ENCODE measurements at regions not wholly inside any gene's neighbourhood (a gene's known extent, or its start where the extent isn't known, plus 50 kb on each side); places are given as distances from the start of the nearest gene placed in this dataset.

DNA sequence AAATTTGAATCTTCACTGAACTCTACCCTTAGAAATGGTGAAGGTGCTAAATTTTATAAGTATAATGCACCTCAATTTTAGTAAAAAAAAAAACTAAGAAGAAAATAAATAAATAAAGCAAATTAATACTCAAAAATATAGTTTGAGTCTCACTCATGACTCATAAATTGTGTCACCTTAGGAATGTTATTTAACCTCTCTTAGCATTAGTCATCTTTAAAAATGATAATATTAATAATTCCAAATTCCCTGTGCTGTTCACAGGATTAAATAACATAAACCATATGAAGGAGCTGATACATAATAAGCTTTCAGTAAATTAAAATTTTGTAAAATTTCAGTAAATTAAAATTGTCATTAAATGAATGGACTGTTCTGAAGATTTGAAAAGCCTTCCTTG is 339.8 kb upstream of the RGMB start:
- H3K4me3 ChIP-seq (ENCODE audit: low read length) = no peak overlapping the region
- DNase-seq (ENCODE audit: low read depth) = no peak
- TF ChIP-seq, protein P1, sequence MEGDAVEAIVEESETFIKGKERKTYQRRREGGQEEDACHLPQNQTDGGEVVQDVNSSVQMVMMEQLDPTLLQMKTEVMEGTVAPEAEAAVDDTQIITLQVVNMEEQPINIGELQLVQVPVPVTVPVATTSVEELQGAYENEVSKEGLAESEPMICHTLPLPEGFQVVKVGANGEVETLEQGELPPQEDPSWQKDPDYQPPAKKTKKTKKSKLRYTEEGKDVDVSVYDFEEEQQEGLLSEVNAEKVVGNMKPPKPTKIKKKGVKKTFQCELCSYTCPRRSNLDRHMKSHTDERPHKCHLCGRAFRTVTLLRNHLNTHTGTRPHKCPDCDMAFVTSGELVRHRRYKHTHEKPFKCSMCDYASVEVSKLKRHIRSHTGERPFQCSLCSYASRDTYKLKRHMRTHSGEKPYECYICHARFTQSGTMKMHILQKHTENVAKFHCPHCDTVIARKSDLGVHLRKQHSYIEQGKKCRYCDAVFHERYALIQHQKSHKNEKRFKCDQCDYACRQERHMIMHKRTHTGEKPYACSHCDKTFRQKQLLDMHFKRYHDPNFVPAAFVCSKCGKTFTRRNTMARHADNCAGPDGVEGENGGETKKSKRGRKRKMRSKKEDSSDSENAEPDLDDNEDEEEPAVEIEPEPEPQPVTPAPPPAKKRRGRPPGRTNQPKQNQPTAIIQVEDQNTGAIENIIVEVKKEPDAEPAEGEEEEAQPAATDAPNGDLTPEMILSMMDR (conservative IDR thresholded peaks at IDR 0.05; ENCODE audit: low read depth, low read length) = no peak

DNA sequence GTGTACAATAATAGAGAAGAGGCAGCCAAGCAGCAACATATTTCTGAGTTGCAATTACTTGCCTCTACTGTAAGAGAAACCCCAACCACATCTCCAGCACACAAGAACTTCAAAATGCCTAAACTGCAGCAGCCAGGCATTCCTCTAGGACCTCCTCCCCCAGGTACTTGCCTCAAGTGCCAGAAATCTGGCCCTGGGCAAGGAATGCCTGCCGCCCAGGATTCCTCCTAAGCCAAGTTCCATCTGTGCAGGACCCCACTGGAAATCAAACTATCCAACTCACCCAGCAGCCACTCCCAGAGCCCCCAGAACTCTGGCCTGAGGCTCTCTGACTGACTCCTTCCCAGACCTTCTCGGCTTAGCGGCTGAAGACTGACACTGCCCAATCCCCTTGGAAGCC is 336.8 kb upstream of the RGMB start:
- TF ChIP-seq, protein P1 (conservative IDR thresholded peaks at IDR 0.05; ENCODE audit: low read depth, low read length) = no peak
- DNase-seq (ENCODE audit: low read depth) = no peak
- no peak overlapping the region for H3K4me3 ChIP-seq (ENCODE audit: low read length)

DNA sequence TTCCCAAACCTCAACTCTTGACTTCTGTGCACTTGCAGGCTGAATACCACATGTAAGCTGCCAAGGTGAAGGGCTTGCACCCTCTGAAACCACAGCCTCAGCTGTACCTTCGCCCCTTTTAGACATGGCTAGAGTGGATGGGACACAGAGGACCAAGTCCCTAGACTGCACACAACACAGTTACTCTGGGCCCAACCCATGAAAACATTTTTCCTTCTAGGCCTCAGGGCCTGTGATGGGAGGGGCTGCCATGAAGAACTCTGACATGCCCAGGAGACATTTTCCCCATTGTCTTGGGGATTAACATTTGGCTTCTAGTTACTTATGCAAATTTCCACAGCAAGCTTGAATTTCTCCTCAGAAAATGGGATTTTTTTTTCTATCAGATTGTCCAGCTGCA is 331.0 kb upstream of the RGMB start:
- TF ChIP-seq, protein P1 (conservative IDR thresholded peaks at IDR 0.05; ENCODE audit: low read depth, low read length) = no peak
- no peak for DNase-seq (ENCODE audit: low read depth)
- no peak overlapping the region for H3K4me3 ChIP-seq (ENCODE audit: low read length)

DNA sequence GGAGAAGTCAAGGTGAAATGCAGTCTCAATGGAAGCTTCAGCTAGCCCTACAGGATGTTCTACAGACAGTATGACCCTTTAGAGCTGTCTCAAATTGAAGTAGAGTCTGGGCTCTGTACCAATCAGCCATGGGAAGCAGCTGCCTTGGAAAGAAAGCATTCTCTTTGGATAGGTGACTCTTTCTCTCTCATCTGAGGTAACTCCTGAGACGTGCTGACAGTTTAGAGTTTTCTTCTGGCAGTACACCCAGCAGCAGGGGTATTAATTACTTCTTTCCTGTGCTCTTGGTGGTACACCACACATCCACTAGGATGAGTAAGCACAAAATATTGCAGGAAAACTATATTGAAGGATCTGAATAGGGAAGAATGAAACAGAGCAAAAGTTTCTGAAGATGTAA is 329.6 kb upstream of the RGMB start:
- TF ChIP-seq, protein P1 (conservative IDR thresholded peaks at IDR 0.05; ENCODE audit: low read depth, low read length) = no peak
- no peak overlapping the region for H3K4me3 ChIP-seq (ENCODE audit: low read length)
- no peak for DNase-seq (ENCODE audit: low read depth)

DNA sequence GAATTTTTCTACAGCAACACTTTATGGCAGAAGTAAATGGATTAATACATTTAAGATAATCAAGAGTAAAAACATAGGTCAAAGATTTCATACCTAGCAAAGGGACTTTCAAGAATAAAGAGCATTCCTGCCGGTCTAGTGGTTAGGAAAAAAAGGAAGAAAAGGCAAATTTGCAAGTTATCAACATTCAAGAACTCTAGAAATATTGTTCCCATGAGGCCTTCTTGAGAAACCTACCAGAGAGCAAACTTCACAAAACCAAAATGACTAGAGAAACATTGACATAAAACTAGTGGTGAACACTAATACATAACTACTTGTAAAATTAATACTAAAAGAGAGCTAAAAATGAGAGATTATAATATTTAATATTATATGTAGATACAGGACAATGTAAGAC is 320.2 kb upstream of the RGMB start:
- H3K4me3 ChIP-seq (ENCODE audit: low read length) = no peak overlapping the region
- TF ChIP-seq, protein P1 (conservative IDR thresholded peaks at IDR 0.05; ENCODE audit: low read depth, low read length) = no peak

DNA sequence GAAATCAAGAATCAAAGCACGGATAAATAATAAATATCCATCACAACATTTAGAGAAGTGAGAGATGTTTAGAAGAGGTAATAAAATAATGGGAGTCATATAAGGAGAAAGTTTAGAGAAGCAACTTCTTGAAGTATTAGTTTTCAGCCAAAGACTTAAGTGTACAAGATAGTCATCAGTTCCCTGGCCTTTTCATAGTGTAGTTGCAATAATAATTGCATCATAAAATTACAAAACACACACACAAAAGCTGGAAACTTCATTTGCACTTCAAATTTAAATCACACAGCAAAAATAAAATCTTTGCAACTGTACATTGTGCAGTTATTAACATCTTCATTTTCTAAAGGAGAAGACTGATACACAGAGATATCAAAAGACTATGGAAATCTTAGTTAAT is 319.1 kb upstream of the RGMB start:
- no peak for DNase-seq (ENCODE audit: low read depth)
- H3K4me3 ChIP-seq (ENCODE audit: low read length) = no peak overlapping the region
- TF ChIP-seq, protein P1 (conservative IDR thresholded peaks at IDR 0.05; ENCODE audit: low read depth, low read length) = no peak

More for the DNA sequence above, 320.2 kb upstream of the RGMB start:
- DNase-seq (ENCODE audit: low read depth) = no peak

DNA sequence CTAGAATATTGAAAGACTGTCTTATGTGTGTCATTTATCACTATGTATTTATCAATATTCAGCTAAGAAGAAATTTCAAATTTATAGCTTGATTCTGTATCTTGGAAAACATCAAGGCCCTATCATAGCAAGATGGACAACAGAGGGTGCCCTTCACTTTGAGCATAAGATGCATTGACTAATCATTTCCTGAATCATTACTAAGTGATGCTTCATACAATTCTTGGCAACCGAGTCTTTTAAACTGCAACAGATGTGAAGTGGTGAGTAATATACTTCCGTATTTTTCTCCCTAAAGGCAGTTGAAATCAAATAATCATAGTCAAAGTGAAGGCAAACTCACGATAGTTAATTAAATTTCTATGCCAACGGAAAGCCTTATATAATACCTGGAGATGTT is 318.6 kb upstream of the RGMB start:
- no peak overlapping the region for H3K4me3 ChIP-seq (ENCODE audit: low read length)
- TF ChIP-seq, protein P1 (conservative IDR thresholded peaks at IDR 0.05; ENCODE audit: low read depth, low read length) = peak; percentile 20
- DNase-seq (ENCODE audit: low read depth) = no peak

Measured in retinal pigment epithelial cell (primary cell).